GM10266 (cell line): ENCODE measurements at regions not wholly inside any gene's neighbourhood (a gene's known extent, or its start where the extent isn't known, plus 50 kb on each side); places are given as distances from the start of the nearest gene placed in this dataset.
"Not testable (repeated sequence)": the region's sequence is repeated elsewhere in the genome, so short reads cannot be mapped to it uniquely, and the experiment has no call there.

Source experiments
- DNase-seq: peaks from one replicate; pipeline ENCODE4 v3.0.0; 2012; ENCODE audit errors: extremely low spot score
- TF ChIP-seq, protein P1 (sequence below): IDR thresholded peaks from 2 replicates; pipeline ENCODE4 v1.5.1; 2012; ENCODE audit warnings: mild to moderate bottlenecking, low read depth; ENCODE audit not compliant: control insufficient read depth, insufficient read depth; ENCODE audit errors: missing control alignments

DNA sequence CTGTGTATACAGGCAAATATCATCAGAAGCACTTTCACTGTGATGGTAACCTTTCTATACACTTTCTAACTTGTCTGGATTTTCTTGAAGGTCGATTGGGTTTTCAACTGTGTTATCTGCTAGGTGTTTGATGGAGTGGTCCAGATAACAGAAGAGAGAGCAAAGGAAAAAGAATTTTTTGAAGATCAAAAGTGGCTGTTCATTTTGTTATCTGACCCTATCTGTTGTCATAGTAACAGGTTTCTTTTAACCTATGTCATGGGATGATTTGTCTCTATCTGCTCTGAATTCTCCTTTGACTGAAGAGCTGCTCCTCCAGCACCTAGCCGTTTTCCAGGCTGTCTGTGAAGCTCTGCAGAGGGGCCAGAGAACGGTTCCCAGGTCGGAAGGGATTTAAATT, 77.8 kb upstream of the IRX2 start:
- TF ChIP-seq, protein P1, sequence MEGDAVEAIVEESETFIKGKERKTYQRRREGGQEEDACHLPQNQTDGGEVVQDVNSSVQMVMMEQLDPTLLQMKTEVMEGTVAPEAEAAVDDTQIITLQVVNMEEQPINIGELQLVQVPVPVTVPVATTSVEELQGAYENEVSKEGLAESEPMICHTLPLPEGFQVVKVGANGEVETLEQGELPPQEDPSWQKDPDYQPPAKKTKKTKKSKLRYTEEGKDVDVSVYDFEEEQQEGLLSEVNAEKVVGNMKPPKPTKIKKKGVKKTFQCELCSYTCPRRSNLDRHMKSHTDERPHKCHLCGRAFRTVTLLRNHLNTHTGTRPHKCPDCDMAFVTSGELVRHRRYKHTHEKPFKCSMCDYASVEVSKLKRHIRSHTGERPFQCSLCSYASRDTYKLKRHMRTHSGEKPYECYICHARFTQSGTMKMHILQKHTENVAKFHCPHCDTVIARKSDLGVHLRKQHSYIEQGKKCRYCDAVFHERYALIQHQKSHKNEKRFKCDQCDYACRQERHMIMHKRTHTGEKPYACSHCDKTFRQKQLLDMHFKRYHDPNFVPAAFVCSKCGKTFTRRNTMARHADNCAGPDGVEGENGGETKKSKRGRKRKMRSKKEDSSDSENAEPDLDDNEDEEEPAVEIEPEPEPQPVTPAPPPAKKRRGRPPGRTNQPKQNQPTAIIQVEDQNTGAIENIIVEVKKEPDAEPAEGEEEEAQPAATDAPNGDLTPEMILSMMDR, result no peak
- DNase-seq, result no peak

DNA sequence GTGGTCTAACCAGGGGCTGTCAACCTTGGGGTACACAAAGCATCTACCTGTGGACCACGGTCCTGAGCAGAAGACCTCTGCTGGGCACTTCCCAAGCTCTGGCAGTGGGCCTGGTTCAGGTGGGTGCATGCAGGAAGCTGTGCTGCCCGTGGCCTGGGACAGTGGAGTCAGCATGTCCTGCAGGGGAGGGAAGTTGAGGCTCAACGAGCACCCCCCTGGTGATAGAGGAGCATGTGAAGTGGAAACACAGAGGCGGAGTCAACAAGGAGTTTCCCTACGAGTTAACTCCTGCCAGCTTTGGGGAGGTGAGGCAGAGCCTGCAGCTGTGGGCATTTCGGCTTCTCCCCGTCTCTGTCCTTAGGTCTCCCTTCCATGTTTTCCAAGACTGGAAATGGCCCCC, 67.5 kb upstream of the IRX2 start:
- TF ChIP-seq, protein P1, result no peak
- DNase-seq, result no peak

DNA sequence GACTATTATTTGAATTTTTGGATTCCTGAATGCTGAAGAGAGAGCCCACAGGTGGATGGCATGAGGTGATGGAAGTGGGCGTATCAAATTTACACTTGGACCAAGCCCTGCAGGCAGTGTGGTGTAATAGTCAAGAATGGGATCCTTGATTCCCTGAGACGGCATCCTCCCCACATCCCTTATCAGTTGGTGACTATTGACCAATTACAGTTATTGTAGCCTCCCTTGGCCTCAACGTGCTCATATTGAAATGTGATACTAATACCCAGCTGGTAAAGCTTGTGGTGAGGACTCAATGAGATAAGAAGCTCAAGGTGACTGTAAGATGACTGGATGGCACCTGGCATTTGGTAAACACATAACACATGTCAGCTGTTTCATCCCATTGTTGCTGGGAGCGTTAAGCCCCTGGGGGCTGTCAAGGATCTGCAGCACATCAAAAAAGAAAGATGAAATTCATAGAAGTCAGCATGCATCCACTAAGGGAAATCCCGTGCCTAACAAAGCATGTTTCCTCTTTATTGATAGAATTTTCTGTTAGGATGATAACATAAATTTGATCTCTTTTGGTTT, 65.6 kb upstream of the IRX2 start:
- no peak for DNase-seq

DNA sequence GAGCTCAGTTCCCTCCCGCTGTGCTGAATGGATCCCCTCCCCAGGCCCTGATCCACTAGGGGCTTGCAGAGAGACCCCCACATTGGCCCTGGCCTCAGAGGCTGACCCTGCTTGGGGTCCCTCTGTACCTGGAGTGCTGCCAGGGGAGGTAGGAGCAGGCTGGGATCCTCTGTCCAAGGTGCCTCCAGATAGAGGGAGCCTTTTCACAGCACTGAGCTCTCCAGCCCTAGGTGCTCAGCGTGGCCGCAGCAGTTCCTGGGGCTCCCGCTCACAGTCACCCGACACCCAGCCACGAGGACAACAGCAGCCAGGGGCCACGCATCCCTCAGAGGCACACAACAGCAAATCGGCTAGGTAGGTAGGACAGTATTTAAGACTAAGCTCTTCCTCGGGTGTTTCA, 62.2 kb upstream of the IRX2 start:
- DNase-seq, result no peak
- TF ChIP-seq, protein P1, result no peak

More for the DNA sequence above, 65.6 kb upstream of the IRX2 start:
- TF ChIP-seq, protein P1, result no peak

DNA sequence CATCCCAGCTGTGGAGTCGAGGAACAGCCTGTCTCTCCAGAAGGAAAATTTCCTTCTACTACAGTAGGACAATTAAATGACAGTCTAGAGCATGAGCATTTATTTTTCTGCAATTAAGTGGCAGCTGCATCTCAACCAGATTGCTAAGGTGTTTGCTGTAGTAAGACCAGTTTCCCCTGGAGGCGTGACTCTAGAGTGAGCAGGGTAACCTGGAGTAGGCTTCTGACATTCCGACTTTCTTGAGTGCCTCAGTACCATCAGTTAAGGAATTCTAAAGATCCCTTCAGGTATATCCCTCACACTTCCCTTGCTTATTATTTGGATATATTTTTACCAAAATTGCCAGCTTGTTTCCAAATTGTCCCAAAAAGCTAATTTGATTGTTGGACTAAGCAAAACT, 59.2 kb upstream of the IRX2 start:
- TF ChIP-seq, protein P1, result no peak
- DNase-seq, result no peak

DNA sequence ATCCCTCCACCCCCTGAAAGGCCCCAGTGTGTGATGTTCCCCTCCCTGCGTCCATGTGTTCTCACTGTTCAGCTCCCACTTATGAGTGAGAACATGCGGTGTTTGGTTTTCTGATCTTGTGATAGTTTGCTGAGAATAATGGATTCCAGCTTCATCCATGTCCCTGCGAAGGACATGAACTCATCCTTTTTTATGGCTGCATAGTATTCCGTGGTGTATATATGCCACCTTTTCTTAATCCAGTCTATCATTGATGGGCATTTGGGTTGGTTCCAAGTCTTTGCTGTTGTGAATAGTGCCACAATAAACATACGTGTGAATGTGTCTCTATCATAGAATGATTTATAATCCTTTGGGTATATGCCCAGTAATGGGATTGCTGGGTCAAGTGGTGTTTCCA, 55.8 kb upstream of the IRX2 start:
- not testable (repeated sequence) for DNase-seq

DNA sequence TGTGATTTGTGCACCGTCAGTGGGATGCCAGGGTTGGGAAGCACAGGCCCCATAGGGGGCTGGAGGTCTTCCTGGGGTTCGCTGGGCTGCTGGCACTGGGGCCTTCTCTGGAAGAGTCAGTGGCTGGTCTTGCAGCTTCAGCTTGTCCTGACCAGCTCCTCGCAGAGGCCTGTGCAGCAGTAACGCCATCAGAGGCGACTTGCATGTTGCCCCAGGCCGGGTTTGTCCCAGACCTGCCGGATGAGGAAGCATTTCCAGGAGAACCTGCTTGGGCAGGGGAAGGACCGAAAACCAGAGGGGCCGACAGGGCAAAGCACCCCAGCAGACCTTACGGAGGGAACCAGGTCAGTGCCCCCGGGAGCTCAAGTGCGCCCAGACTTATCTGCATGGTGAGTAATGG, 54.7 kb upstream of the IRX2 start:
- DNase-seq, result no peak
- TF ChIP-seq, protein P1, result no peak

DNA sequence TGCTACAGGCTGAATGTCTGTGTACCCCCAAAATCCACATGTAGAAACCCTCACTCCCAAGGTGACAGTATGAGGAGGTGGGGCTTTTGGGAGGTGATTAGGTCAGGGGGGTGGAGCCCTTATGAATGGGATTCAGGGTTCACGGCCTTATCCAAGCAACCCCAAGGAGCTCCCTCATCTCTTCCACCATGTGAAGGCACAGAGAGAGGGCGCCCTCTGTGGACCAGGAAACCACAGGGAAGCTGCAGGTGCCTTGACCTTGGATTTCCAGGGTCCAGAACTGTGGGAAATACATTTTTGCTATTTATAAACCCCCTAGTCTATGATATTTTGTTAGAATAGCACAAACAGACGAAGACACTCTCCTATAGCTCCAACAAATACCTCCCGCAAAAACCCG, 53.6 kb upstream of the IRX2 start:
- TF ChIP-seq, protein P1, result no peak
- no peak for DNase-seq
